Liver (tissue), 3 donors: ENCODE measurements at regions not wholly inside any gene's neighbourhood (a gene's known extent, or its start where the extent isn't known, plus 50 kb on each side); places are given as distances from the start of the nearest gene placed in this dataset.

ENCODE experiments used
- GABPA ChIP-seq, 2 donors: IDR thresholded peaks in 1 of 2; conservative IDR thresholded peaks in 1 of 2; 2 replicates each; pipeline ENCODE4 v1.6.1; 2016; ENCODE audit warnings: antibody characterized with exemption in 2 of 2, mild to moderate bottlenecking in 1 of 2, moderate library complexity in 1 of 2
- JUND ChIP-seq, 2 donors: IDR thresholded peaks; 2 replicates each; pipeline ENCODE4 v1.6.1; 2016; ENCODE audit warnings: antibody characterized with exemption in 2 of 2
- NR2F2 ChIP-seq: IDR thresholded peaks from 2 replicates; pipeline ENCODE4 v1.6.1; 2016; ENCODE audit warnings: antibody characterized with exemption
- RXRA ChIP-seq, 2 donors: IDR thresholded peaks; 2 replicates each; pipeline ENCODE4 v1.6.1; 2017 to 2018; ENCODE audit warnings: antibody characterized with exemption in 2 of 2, mild to moderate bottlenecking in 1 of 2
- TAF1 ChIP-seq: conservative IDR thresholded peaks from 2 replicates; pipeline ENCODE4 v1.6.1; 2016; ENCODE audit warnings: antibody characterized with exemption, mild to moderate bottlenecking
- TF ChIP-seq, protein P1 (sequence below): IDR thresholded peaks from 2 replicates; pipeline ENCODE4 v1.6.1; 2016; ENCODE audit warnings: antibody characterized with exemption
- TF ChIP-seq, protein P2 (sequence below): IDR thresholded peaks from 2 replicates; pipeline ENCODE4 v1.6.1; 2016; ENCODE audit warnings: antibody characterized with exemption
- TF ChIP-seq, protein P3 (sequence below): fragments of 150-350 bp; IDR thresholded peaks from 2 replicates; pipeline ENCODE4 v1.5.1; 2017; ENCODE audit warnings: improper control_type of control experiment, low read depth, low read length; ENCODE audit not compliant: missing input control
- TF ChIP-seq, protein P4 (sequence below): IDR thresholded peaks from 2 replicates; pipeline ENCODE4 v1.6.1; 2016; ENCODE audit warnings: antibody characterized with exemption, mild to moderate bottlenecking
- TF ChIP-seq, protein P5 (sequence below): IDR thresholded peaks from 2 replicates; pipeline ENCODE4 v1.6.1; 2016; ENCODE audit warnings: antibody characterized with exemption
- donor health status: healthy.
- donor health status: healthy.

DNA sequence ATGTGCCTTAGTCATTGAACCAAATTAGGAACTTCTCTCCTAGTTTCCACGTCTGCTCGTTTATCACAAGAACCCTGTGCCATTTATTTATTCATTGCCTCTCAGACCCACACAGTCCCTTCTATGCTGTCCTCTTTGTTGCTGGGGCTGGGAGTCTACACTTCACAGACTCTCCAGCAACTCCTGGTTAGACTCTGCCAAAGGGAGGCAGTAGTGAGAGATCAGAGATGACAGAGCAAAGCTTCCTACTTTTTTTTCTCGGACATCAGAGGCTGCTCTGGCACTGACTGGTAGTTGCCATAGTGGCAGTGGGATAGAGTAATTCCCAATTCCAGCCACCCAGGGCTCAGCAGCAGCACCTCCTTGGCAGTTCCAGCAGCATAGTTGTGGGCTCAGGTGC lies 277.5 kb downstream of the BCL11A start:
- TF ChIP-seq, protein P1, sequence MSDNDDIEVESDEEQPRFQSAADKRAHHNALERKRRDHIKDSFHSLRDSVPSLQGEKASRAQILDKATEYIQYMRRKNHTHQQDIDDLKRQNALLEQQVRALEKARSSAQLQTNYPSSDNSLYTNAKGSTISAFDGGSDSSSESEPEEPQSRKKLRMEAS: no peak
- TF ChIP-seq, protein P2, sequence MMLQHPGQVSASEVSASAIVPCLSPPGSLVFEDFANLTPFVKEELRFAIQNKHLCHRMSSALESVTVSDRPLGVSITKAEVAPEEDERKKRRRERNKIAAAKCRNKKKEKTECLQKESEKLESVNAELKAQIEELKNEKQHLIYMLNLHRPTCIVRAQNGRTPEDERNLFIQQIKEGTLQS: no peak
- TF ChIP-seq, protein P3, sequence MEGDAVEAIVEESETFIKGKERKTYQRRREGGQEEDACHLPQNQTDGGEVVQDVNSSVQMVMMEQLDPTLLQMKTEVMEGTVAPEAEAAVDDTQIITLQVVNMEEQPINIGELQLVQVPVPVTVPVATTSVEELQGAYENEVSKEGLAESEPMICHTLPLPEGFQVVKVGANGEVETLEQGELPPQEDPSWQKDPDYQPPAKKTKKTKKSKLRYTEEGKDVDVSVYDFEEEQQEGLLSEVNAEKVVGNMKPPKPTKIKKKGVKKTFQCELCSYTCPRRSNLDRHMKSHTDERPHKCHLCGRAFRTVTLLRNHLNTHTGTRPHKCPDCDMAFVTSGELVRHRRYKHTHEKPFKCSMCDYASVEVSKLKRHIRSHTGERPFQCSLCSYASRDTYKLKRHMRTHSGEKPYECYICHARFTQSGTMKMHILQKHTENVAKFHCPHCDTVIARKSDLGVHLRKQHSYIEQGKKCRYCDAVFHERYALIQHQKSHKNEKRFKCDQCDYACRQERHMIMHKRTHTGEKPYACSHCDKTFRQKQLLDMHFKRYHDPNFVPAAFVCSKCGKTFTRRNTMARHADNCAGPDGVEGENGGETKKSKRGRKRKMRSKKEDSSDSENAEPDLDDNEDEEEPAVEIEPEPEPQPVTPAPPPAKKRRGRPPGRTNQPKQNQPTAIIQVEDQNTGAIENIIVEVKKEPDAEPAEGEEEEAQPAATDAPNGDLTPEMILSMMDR: no peak
- TF ChIP-seq JUND (IDR thresholded peaks at IDR 0.05): no peak
- no peak for TF ChIP-seq RXRA (IDR thresholded peaks at IDR 0.05)
- TF ChIP-seq, protein P4, sequence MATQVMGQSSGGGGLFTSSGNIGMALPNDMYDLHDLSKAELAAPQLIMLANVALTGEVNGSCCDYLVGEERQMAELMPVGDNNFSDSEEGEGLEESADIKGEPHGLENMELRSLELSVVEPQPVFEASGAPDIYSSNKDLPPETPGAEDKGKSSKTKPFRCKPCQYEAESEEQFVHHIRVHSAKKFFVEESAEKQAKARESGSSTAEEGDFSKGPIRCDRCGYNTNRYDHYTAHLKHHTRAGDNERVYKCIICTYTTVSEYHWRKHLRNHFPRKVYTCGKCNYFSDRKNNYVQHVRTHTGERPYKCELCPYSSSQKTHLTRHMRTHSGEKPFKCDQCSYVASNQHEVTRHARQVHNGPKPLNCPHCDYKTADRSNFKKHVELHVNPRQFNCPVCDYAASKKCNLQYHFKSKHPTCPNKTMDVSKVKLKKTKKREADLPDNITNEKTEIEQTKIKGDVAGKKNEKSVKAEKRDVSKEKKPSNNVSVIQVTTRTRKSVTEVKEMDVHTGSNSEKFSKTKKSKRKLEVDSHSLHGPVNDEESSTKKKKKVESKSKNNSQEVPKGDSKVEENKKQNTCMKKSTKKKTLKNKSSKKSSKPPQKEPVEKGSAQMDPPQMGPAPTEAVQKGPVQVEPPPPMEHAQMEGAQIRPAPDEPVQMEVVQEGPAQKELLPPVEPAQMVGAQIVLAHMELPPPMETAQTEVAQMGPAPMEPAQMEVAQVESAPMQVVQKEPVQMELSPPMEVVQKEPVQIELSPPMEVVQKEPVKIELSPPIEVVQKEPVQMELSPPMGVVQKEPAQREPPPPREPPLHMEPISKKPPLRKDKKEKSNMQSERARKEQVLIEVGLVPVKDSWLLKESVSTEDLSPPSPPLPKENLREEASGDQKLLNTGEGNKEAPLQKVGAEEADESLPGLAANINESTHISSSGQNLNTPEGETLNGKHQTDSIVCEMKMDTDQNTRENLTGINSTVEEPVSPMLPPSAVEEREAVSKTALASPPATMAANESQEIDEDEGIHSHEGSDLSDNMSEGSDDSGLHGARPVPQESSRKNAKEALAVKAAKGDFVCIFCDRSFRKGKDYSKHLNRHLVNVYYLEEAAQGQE: no peak
- TF ChIP-seq GABPA (IDR thresholded peaks at IDR 0.05 in 1 of 2, conservative IDR thresholded peaks at IDR 0.05 in 1 of 2): no peak
- no peak for TF ChIP-seq TAF1
- no peak for TF ChIP-seq NR2F2
- TF ChIP-seq, protein P5, sequence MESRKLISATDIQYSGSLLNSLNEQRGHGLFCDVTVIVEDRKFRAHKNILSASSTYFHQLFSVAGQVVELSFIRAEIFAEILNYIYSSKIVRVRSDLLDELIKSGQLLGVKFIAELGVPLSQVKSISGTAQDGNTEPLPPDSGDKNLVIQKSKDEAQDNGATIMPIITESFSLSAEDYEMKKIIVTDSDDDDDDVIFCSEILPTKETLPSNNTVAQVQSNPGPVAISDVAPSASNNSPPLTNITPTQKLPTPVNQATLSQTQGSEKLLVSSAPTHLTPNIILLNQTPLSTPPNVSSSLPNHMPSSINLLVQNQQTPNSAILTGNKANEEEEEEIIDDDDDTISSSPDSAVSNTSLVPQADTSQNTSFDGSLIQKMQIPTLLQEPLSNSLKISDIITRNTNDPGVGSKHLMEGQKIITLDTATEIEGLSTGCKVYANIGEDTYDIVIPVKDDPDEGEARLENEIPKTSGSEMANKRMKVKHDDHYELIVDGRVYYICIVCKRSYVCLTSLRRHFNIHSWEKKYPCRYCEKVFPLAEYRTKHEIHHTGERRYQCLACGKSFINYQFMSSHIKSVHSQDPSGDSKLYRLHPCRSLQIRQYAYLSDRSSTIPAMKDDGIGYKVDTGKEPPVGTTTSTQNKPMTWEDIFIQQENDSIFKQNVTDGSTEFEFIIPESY: no peak
